Esophagus muscularis mucosa (tissue), 2 donors: ENCODE measurements at regions not wholly inside any gene's neighbourhood (a gene's known extent, or its start where the extent isn't known, plus 50 kb on each side); places are given as distances from the start of the nearest gene placed in this dataset.

Source experiments
- EP300 ChIP-seq: sonication (generic); formaldehyde crosslinking; IDR thresholded peaks from one replicate; pipeline ENCODE4 v1.6.1; 2017; ENCODE audit warnings: antibody characterized with exemption
- POLR2A ChIP-seq: fragments of 450-650 bp; IDR thresholded peaks from one replicate; pipeline ENCODE4 v1.6.1; 2017; ENCODE audit warnings: antibody characterized with exemption, moderate library complexity, mild to moderate bottlenecking, low read depth

- no peak for TF ChIP-seq POLR2A
- no peak for TF ChIP-seq EP300
These were observed 187.2 kb downstream of the REEP3 start for GRCh38 chr10:63708421-63708820.
